ENCODE measurements at regions not wholly inside any gene's neighbourhood (a gene's known extent, or its start where the extent isn't known, plus 50 kb on each side); places are given as distances from the start of the nearest gene placed in this dataset.
A peak's percentile ranks its signal among the peaks of the same experiment; 100 is the strongest.

DNA sequence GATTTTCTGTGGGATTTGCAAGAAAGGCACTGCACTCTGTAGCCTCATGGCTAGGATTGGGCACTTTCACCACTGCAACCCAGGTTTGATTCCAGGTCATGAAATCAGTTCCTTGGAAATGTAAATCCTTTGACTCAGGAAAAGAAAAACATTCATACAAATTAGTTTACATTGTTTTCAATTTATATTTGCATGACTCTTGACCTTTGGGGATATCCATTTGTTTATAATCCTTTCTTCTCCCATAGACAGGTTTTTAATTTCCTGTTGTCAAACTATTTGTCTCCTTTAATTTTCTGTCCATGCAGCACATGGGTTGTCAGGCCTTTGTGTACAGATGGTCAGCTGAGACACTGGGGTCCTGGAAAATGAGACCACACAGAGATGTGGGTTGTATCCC, 801.5 kb downstream of the NR2F1-AS1 start:
- no peak overlapping the region for H3K4me2 ChIP-seq (ENCODE audit: extremely low read depth, insufficient read depth, low read length)
- H3K4me1 ChIP-seq (ENCODE audit: control insufficient read depth, extremely low read depth, insufficient read depth, low read length): no peaks in the 10 kb centered on the region
- H3K79me2 ChIP-seq (ENCODE audit: control insufficient read depth, insufficient read depth, low read length): no peaks in the 10 kb centered on the region
- no peaks in the 10 kb centered on the region for H4K20me1 ChIP-seq (ENCODE audit: control insufficient read depth, extremely low read depth, insufficient read depth, low read length)
- H2AFZ ChIP-seq (ENCODE audit: low read length): no peak overlapping the region
- no peaks in the 10 kb centered on the region for H3K27me3 ChIP-seq (ENCODE audit: control insufficient read depth, insufficient read depth, low read length)
- H3K27ac ChIP-seq (ENCODE audit: insufficient read depth, low read length): no peak overlapping the region
- no peak overlapping the region for H3K9ac ChIP-seq (ENCODE audit: insufficient read depth, low read length)
- no peak for DNase-seq (ENCODE audit: low read depth in 2 of 2)
- TF ChIP-seq EZH2 (IDR thresholded peaks at IDR 0.05; ENCODE audit: low read length, missing control alignments): no peak
- TF ChIP-seq, protein P1, sequence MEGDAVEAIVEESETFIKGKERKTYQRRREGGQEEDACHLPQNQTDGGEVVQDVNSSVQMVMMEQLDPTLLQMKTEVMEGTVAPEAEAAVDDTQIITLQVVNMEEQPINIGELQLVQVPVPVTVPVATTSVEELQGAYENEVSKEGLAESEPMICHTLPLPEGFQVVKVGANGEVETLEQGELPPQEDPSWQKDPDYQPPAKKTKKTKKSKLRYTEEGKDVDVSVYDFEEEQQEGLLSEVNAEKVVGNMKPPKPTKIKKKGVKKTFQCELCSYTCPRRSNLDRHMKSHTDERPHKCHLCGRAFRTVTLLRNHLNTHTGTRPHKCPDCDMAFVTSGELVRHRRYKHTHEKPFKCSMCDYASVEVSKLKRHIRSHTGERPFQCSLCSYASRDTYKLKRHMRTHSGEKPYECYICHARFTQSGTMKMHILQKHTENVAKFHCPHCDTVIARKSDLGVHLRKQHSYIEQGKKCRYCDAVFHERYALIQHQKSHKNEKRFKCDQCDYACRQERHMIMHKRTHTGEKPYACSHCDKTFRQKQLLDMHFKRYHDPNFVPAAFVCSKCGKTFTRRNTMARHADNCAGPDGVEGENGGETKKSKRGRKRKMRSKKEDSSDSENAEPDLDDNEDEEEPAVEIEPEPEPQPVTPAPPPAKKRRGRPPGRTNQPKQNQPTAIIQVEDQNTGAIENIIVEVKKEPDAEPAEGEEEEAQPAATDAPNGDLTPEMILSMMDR (conservative IDR thresholded peaks at IDR 0.05 in 1 of 2, IDR thresholded peaks at IDR 0.05 in 1 of 2; ENCODE audit: low read depth in 1 of 2, low read length in 2 of 2): no peak
- no peaks in the 10 kb centered on the region for H3K36me3 ChIP-seq (ENCODE audit: control insufficient read depth, insufficient read depth, low read length)
- no peaks in the 10 kb centered on the region for H3K9me3 ChIP-seq (ENCODE audit: control insufficient read depth, insufficient read depth, low read depth, low read length)
- H3K4me3 ChIP-seq (replicated peaks in 1 of 4; ENCODE audit: control extremely low read depth in 1 of 4, insufficient read depth in 1 of 4, low read depth in 3 of 4, low read length in 4 of 4): no peak overlapping the region

DNA sequence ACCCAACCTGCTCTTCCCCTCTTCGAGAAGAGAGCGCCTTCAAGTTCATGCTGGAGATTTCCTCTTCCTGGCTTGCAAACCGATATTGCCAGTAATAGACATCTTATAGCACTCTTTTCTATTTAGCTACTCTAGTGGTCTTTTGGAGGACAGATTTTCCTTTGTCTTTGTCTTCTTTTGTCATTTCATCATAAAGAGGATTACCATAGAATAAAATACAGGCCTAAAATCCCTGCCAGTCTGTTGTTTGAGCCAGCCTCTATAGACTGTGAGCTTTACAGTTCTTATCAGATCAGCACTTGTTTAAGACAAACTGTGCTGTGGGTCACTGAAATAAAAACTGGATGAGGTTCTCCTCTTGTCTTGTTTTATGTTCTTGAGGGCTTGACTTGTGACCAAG, 802.8 kb downstream of the NR2F1-AS1 start:
- TF ChIP-seq EZH2 (IDR thresholded peaks at IDR 0.05; ENCODE audit: low read length, missing control alignments): no peak
- TF ChIP-seq, protein P1 (conservative IDR thresholded peaks at IDR 0.05 in 1 of 2, IDR thresholded peaks at IDR 0.05 in 1 of 2; ENCODE audit: low read depth in 1 of 2, low read length in 2 of 2): no peak
- no peaks in the 10 kb centered on the region for H3K27me3 ChIP-seq (ENCODE audit: control insufficient read depth, insufficient read depth, low read length)
- no peak for DNase-seq (ENCODE audit: low read depth in 2 of 2)
- no peak overlapping the region for H2AFZ ChIP-seq (ENCODE audit: low read length)
- no peaks in the 10 kb centered on the region for H4K20me1 ChIP-seq (ENCODE audit: control insufficient read depth, extremely low read depth, insufficient read depth, low read length)
- H3K4me1 ChIP-seq (ENCODE audit: control insufficient read depth, extremely low read depth, insufficient read depth, low read length): no peaks in the 10 kb centered on the region
- H3K4me2 ChIP-seq (ENCODE audit: extremely low read depth, insufficient read depth, low read length): no peak overlapping the region
- no peak overlapping the region for H3K4me3 ChIP-seq (replicated peaks in 1 of 4; ENCODE audit: control extremely low read depth in 1 of 4, insufficient read depth in 1 of 4, low read depth in 3 of 4, low read length in 4 of 4)
- no peaks in the 10 kb centered on the region for H3K9me3 ChIP-seq (ENCODE audit: control insufficient read depth, insufficient read depth, low read depth, low read length)
- no peak overlapping the region for H3K27ac ChIP-seq (ENCODE audit: insufficient read depth, low read length)
- no peaks in the 10 kb centered on the region for H3K36me3 ChIP-seq (ENCODE audit: control insufficient read depth, insufficient read depth, low read length)
- no peak overlapping the region for H3K9ac ChIP-seq (ENCODE audit: insufficient read depth, low read length)
- H3K79me2 ChIP-seq (ENCODE audit: control insufficient read depth, insufficient read depth, low read length): no peaks in the 10 kb centered on the region

DNA sequence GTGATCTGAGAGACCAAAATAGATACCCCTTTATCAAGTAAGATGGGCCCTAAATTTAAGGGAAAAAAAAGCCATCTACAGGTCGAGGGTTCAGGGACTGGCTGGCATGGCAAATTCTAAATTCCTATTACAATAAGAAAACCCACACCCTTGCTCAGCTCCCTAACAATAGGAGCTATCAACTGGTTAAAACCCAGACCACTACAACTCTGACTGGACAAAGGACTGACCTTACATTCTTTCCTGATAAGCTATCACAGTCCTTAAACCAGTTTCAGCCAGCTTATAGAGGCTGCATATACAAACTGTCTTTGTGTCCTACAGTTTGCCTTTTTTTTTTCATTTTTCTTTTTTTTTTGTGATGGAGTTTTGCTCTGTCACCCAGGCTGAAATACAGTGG, 803.6 kb downstream of the NR2F1-AS1 start:
- Histone ChIP-seq H3K9ac (ENCODE audit: insufficient read depth, low read length) (no peak overlapping the region), H4K20me1 (ENCODE audit: control insufficient read depth, extremely low read depth, insufficient read depth, low read length) (no peaks in the 10 kb centered on the region), H3K9me3 (ENCODE audit: control insufficient read depth, insufficient read depth, low read depth, low read length) (no peaks in the 10 kb centered on the region), H3K27ac (ENCODE audit: insufficient read depth, low read length) (no peak overlapping the region), H3K4me2 (ENCODE audit: extremely low read depth, insufficient read depth, low read length) (no peak overlapping the region), H3K36me3 (ENCODE audit: control insufficient read depth, insufficient read depth, low read length) (no peaks in the 10 kb centered on the region), H3K79me2 (ENCODE audit: control insufficient read depth, insufficient read depth, low read length) (no peaks in the 10 kb centered on the region), H2AFZ (ENCODE audit: low read length) (no peak overlapping the region), H3K4me3 (replicated peaks in 1 of 4; ENCODE audit: control extremely low read depth in 1 of 4, insufficient read depth in 1 of 4, low read depth in 3 of 4, low read length in 4 of 4) (no peak overlapping the region), H3K4me1 (ENCODE audit: control insufficient read depth, extremely low read depth, insufficient read depth, low read length) (no peaks in the 10 kb centered on the region), H3K27me3 (ENCODE audit: control insufficient read depth, insufficient read depth, low read length) (no peaks in the 10 kb centered on the region)
- no peak for TF ChIP-seq EZH2 (IDR thresholded peaks at IDR 0.05; ENCODE audit: low read length, missing control alignments)
- TF ChIP-seq, protein P1 (conservative IDR thresholded peaks at IDR 0.05 in 1 of 2, IDR thresholded peaks at IDR 0.05 in 1 of 2; ENCODE audit: low read depth in 1 of 2, low read length in 2 of 2): no peak
- peak in 1 of 2 donors; percentile 27 for DNase-seq (ENCODE audit: low read depth in 2 of 2)

Data from fibroblast of lung (primary cell).